HEK293 (cell line): ENCODE measurements at regions not wholly inside any gene's neighbourhood (a gene's known extent, or its start where the extent isn't known, plus 50 kb on each side); places are given as distances from the start of the nearest gene placed in this dataset.

ENCODE experiments used
- CTCF ChIA-PET: fragments of 350-600 bp; formaldehyde crosslinking; extraction: SDS; loops from one replicate; lab custom pipeline; 2021; ENCODE audit warnings: antibody characterized with exemption; lab: Yijun Ruan, JAX
- POLR2A ChIA-PET: fragments of 300-600 bp; formaldehyde crosslinking; extraction: SDS; loops from one replicate; lab custom pipeline; 2020; ENCODE audit warnings: antibody characterized with exemption, inconsistent platforms; lab: Yijun Ruan, JAX
- H3K27ac ChIP-seq: fragments of 200-500 bp; sonication (Bioruptor generic); 2 replicates; pipeline ENCODE4 v1.5.1; 2014; ENCODE audit warnings: low read depth, low read length, control low read depth, inconsistent platforms; ENCODE audit errors: extremely low read depth
- H3K36me3 ChIP-seq, 2 experiments: fragments of 200-500 bp in 1 of 2; sonication (Bioruptor generic) in 1 of 2; 1 replicate in 1 of 2; 2 replicates in 1 of 2; pipeline ENCODE4 v1.5.1; 2014 to 2017; ENCODE audit warnings: inconsistent platforms in 2 of 2, low read length in 2 of 2; ENCODE audit not compliant: control insufficient read depth in 2 of 2, insufficient read depth in 1 of 2
- H3K4me1 ChIP-seq: fragments of 200-500 bp; sonication (Bioruptor generic); 2 replicates; pipeline ENCODE4 v1.5.1; 2014; ENCODE audit warnings: mild to moderate bottlenecking, low read length, inconsistent platforms; ENCODE audit not compliant: control insufficient read depth, insufficient read depth
- H3K4me3 ChIP-seq: 2 replicates; pipeline ENCODE4 v1.5.1; 2011; ENCODE audit warnings: low read depth, mild to moderate bottlenecking, control low read depth, low read length, moderate library complexity
- H3K9me3 ChIP-seq: fragments of 200-500 bp; sonication (Bioruptor generic); 2 replicates; pipeline ENCODE4 v1.5.1; 2014; ENCODE audit warnings: low read depth, low read length, inconsistent platforms; ENCODE audit not compliant: control insufficient read depth, insufficient read depth
- GLI4 ChIP-seq: fragments of 450-650 bp; formaldehyde crosslinking; IDR thresholded peaks from 2 replicates; pipeline ENCODE4 v1.5.1; 2016; ENCODE audit warnings: missing biosample characterization, missing genetic modification characterization
- MYNN ChIP-seq: fragments of 450-650 bp; formaldehyde crosslinking; IDR thresholded peaks from 2 replicates; pipeline ENCODE4 v1.5.1; 2016; ENCODE audit warnings: missing biosample characterization, missing genetic modification characterization, borderline replicate concordance
- OSR2 ChIP-seq: fragments of 450-650 bp; formaldehyde crosslinking; IDR thresholded peaks from 2 replicates; pipeline ENCODE4 v1.5.1; 2016; ENCODE audit warnings: missing biosample characterization, missing genetic modification characterization
- REPIN1 ChIP-seq: fragments of 450-650 bp; formaldehyde crosslinking; IDR thresholded peaks from 2 replicates; pipeline ENCODE4 v1.5.1; 2017; ENCODE audit warnings: missing biosample characterization, missing genetic modification characterization, low read depth
- SCRT2 ChIP-seq: fragments of 450-650 bp; formaldehyde crosslinking; IDR thresholded peaks from 2 replicates; pipeline ENCODE4 v1.5.1; 2016; ENCODE audit warnings: missing biosample characterization, missing genetic modification characterization
- SETDB1 ChIP-seq: IDR thresholded peaks from one replicate; pipeline ENCODE4 v1.6.1; 2017; ENCODE audit warnings: mild to moderate bottlenecking, low read length, moderate library complexity, mixed read lengths; ENCODE audit not compliant: insufficient read length
- YY1 ChIP-seq: fragments of 450-650 bp; formaldehyde crosslinking; IDR thresholded peaks from 2 replicates; pipeline ENCODE4 v1.5.1; 2018; ENCODE audit warnings: missing biosample characterization, missing genetic modification characterization
- ZFP37 ChIP-seq: fragments of 450-650 bp; formaldehyde crosslinking; IDR thresholded peaks from 2 replicates; pipeline ENCODE4 v1.5.1; 2016; ENCODE audit warnings: missing biosample characterization, missing genetic modification characterization
- ZFP69B ChIP-seq: fragments of 450-650 bp; formaldehyde crosslinking; IDR thresholded peaks from 2 replicates; pipeline ENCODE4 v1.5.1; 2016; ENCODE audit warnings: missing biosample characterization, missing genetic modification characterization
- ZNF112 ChIP-seq: fragments of 450-650 bp; formaldehyde crosslinking; IDR thresholded peaks from 2 replicates; pipeline ENCODE4 v1.5.0; 2017; ENCODE audit warnings: missing biosample characterization, missing genetic modification characterization
- ZNF133 ChIP-seq: fragments of 450-650 bp; formaldehyde crosslinking; IDR thresholded peaks from 2 replicates; pipeline ENCODE4 v1.5.1; 2016; ENCODE audit warnings: missing biosample characterization, missing genetic modification characterization
- ZNF16 ChIP-seq: fragments of 450-650 bp; formaldehyde crosslinking; IDR thresholded peaks from 2 replicates; pipeline ENCODE4 v1.5.1; 2016; ENCODE audit warnings: low read depth, missing biosample characterization, missing genetic modification characterization
- ZNF174 ChIP-seq: fragments of 450-650 bp; formaldehyde crosslinking; IDR thresholded peaks from 2 replicates; pipeline ENCODE4 v1.5.0; 2017; ENCODE audit warnings: missing biosample characterization, mild to moderate bottlenecking, missing genetic modification characterization
- ZNF184 ChIP-seq: fragments of 450-650 bp; IDR thresholded peaks from 2 replicates; pipeline ENCODE4 v1.5.1; 2018; ENCODE audit warnings: missing biosample characterization, mild to moderate bottlenecking, missing genetic modification characterization
- ZNF202 ChIP-seq: fragments of 450-650 bp; formaldehyde crosslinking; IDR thresholded peaks from 2 replicates; pipeline ENCODE4 v1.5.1; 2016; ENCODE audit warnings: missing biosample characterization, missing genetic modification characterization, borderline replicate concordance
- ZNF350 ChIP-seq: fragments of 450-650 bp; formaldehyde crosslinking; IDR thresholded peaks from 2 replicates; pipeline ENCODE4 v1.5.0; 2017; ENCODE audit warnings: missing biosample characterization, mild to moderate bottlenecking, missing genetic modification characterization
- ZNF473 ChIP-seq: fragments of 450-650 bp; formaldehyde crosslinking; IDR thresholded peaks from 2 replicates; pipeline ENCODE4 v1.5.1; 2017; ENCODE audit warnings: missing biosample characterization, missing genetic modification characterization
- ZNF501 ChIP-seq: fragments of 450-650 bp; formaldehyde crosslinking; IDR thresholded peaks from 2 replicates; pipeline ENCODE4 v1.5.1; 2016; ENCODE audit warnings: missing biosample characterization, missing genetic modification characterization
- ZNF530 ChIP-seq: fragments of 450-650 bp; formaldehyde crosslinking; IDR thresholded peaks from 2 replicates; pipeline ENCODE4 v1.5.1; 2016; ENCODE audit warnings: low read depth, missing biosample characterization, missing genetic modification characterization
- ZNF544 ChIP-seq: fragments of 450-650 bp; formaldehyde crosslinking; IDR thresholded peaks from 2 replicates; pipeline ENCODE4 v1.5.0; 2017; ENCODE audit warnings: missing biosample characterization, missing genetic modification characterization
- ZNF571 ChIP-seq: fragments of 450-650 bp; formaldehyde crosslinking; IDR thresholded peaks from 2 replicates; pipeline ENCODE4 v1.5.0; 2017; ENCODE audit warnings: missing biosample characterization, missing genetic modification characterization
- ZNF580 ChIP-seq: fragments of 450-650 bp; formaldehyde crosslinking; IDR thresholded peaks from 2 replicates; pipeline ENCODE4 v1.5.1; 2016; ENCODE audit warnings: missing biosample characterization, missing genetic modification characterization
- ZNF626 ChIP-seq: fragments of 450-650 bp; sonication (Bioruptor Pico); formaldehyde crosslinking; IDR thresholded peaks from 2 replicates; pipeline ENCODE4 v1.5.1; 2018; ENCODE audit warnings: missing biosample characterization, missing genetic modification characterization, inconsistent platforms
- ZNF658 ChIP-seq: fragments of 450-650 bp; formaldehyde crosslinking; IDR thresholded peaks from 2 replicates; pipeline ENCODE4; 2016; ENCODE audit warnings: missing biosample characterization, missing genetic modification characterization
- ZNF707 ChIP-seq: fragments of 450-650 bp; formaldehyde crosslinking; IDR thresholded peaks from 2 replicates; pipeline ENCODE4 v1.5.1; 2016; ENCODE audit warnings: missing biosample characterization, missing genetic modification characterization
- ZSCAN30 ChIP-seq: fragments of 450-650 bp; IDR thresholded peaks from 2 replicates; pipeline ENCODE4 v1.5.1; 2018; ENCODE audit warnings: missing biosample characterization, mild to moderate bottlenecking, missing genetic modification characterization, moderate library complexity
- TF ChIP-seq, protein P1 (sequence below): fragments of 450-650 bp; formaldehyde crosslinking; IDR thresholded peaks from 2 replicates; pipeline ENCODE4 v1.5.1; 2017; ENCODE audit warnings: missing biosample characterization, mild to moderate bottlenecking, missing genetic modification characterization, moderate library complexity
- TF ChIP-seq, protein P2 (sequence below): fragments of 450-650 bp; formaldehyde crosslinking; conservative IDR thresholded peaks from 2 replicates; pipeline ENCODE4 v1.5.1; 2016; ENCODE audit warnings: low read depth, missing biosample characterization, missing genetic modification characterization
- TF ChIP-seq, protein P3 (sequence below): fragments of 450-650 bp; formaldehyde crosslinking; IDR thresholded peaks from 2 replicates; pipeline ENCODE4 v1.5.1; 2016; ENCODE audit warnings: missing biosample characterization, missing genetic modification characterization, low read depth

DNA sequence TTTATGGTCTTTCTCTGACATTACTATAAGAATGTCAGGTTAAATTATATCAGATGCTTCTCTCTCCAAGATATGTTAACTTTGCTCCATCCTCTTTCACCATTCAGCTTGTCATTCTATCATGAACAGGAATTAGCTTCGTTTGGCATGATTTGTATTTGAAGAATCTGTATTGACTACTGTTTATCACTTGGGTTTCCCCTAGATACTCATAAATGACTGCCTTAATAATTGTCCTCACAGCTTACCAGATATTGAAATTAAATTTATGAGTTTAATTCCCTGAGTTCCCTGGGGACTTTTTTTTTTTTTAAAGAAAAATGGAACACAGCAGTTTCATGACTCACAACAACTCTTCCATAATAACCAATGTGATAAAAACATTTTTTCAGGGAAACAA, 76.2 kb upstream of the EOLA2 start:
- ChIA-PET CTCF (no interaction called here), POLR2A (no interaction called here)
- Histone ChIP-seq H3K27ac (no peak overlapping the region), H3K36me3 (no peaks in the 10 kb centered on the region), H3K4me1 (no peaks in the 10 kb centered on the region), H3K9me3 (no peaks in the 10 kb centered on the region), H3K4me3 (no peak overlapping the region)
- no peak for TF ChIP-seq ZFP69B (tag by site-specific recombination)
- TF ChIP-seq ZNF473, result no peak
- TF ChIP-seq ZNF184 (tag by site-specific recombination), result no peak
- TF ChIP-seq ZNF174 (tag by site-specific recombination), result no peak
- no peak for TF ChIP-seq ZNF350 (tag by site-specific recombination)
- no peak for TF ChIP-seq SETDB1
- TF ChIP-seq ZSCAN30 (tag by site-specific recombination), result no peak
- no peak for TF ChIP-seq REPIN1 (tag by site-specific recombination)
- TF ChIP-seq, protein P1, sequence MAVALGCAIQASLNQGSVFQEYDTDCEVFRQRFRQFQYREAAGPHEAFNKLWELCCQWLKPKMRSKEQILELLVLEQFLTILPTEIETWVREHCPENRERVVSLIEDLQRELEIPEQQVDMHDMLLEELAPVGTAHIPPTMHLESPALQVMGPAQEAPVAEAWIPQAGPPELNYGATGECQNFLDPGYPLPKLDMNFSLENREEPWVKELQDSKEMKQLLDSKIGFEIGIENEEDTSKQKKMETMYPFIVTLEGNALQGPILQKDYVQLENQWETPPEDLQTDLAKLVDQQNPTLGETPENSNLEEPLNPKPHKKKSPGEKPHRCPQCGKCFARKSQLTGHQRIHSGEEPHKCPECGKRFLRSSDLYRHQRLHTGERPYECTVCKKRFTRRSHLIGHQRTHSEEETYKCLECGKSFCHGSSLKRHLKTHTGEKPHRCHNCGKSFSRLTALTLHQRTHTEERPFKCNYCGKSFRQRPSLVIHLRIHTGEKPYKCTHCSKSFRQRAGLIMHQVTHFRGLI, result no peak
- TF ChIP-seq, protein P2, sequence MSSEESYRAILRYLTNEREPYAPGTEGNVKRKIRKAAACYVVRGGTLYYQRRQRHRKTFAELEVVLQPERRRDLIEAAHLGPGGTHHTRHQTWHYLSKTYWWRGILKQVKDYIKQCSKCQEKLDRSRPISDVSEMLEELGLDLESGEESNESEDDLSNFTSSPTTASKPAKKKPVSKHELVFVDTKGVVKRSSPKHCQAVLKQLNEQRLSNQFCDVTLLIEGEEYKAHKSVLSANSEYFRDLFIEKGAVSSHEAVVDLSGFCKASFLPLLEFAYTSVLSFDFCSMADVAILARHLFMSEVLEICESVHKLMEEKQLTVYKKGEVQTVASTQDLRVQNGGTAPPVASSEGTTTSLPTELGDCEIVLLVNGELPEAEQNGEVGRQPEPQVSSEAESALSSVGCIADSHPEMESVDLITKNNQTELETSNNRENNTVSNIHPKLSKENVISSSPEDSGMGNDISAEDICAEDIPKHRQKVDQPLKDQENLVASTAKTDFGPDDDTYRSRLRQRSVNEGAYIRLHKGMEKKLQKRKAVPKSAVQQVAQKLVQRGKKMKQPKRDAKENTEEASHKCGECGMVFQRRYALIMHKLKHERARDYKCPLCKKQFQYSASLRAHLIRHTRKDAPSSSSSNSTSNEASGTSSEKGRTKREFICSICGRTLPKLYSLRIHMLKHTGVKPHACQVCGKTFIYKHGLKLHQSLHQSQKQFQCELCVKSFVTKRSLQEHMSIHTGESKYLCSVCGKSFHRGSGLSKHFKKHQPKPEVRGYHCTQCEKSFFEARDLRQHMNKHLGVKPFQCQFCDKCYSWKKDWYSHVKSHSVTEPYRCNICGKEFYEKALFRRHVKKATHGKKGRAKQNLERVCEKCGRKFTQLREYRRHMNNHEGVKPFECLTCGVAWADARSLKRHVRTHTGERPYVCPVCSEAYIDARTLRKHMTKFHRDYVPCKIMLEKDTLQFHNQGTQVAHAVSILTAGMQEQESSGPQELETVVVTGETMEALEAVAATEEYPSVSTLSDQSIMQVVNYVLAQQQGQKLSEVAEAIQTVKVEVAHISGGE (tag by site-specific recombination), result no peak
- no peak for TF ChIP-seq YY1 (tag by site-specific recombination)
- TF ChIP-seq ZNF16, result no peak
- TF ChIP-seq ZNF626 (tag by site-specific recombination), result no peak
- no peak for TF ChIP-seq ZNF571 (tag by site-specific recombination)
- no peak for TF ChIP-seq ZNF112 (tag by site-specific recombination)
- no peak for TF ChIP-seq SCRT2 (tag by site-specific recombination)
- TF ChIP-seq, protein P3, sequence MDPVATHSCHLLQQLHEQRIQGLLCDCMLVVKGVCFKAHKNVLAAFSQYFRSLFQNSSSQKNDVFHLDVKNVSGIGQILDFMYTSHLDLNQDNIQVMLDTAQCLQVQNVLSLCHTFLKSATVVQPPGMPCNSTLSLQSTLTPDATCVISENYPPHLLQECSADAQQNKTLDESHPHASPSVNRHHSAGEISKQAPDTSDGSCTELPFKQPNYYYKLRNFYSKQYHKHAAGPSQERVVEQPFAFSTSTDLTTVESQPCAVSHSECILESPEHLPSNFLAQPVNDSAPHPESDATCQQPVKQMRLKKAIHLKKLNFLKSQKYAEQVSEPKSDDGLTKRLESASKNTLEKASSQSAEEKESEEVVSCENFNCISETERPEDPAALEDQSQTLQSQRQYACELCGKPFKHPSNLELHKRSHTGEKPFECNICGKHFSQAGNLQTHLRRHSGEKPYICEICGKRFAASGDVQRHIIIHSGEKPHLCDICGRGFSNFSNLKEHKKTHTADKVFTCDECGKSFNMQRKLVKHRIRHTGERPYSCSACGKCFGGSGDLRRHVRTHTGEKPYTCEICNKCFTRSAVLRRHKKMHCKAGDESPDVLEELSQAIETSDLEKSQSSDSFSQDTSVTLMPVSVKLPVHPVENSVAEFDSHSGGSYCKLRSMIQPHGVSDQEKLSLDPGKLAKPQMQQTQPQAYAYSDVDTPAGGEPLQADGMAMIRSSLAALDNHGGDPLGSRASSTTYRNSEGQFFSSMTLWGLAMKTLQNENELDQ, result no peak

DNA sequence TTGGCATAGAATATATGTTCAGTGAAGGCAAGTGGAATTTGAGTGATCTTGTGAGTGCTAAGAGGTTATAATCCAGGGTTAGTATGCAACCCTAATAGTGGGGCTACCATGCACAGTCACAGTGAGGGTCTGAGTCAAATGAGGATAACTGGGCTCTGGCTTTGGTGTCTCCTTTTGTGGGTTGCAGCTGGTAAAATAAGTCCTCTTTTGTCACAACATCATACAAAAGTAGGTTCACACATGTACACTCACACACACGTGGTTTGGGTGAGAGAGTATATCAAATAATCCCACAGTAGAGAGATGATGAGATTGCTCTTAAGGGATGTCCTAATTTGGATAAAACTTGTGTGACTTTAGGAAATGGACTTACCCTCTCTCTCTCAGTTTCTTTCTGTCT, 79.6 kb upstream of the EOLA2 start:
- Histone ChIP-seq H3K27ac (no peak overlapping the region), H3K36me3 (no peaks in the 10 kb centered on the region), H3K4me1 (no peaks in the 10 kb centered on the region), H3K4me3 (no peak overlapping the region), H3K9me3 (no peaks in the 10 kb centered on the region)
- ChIA-PET CTCF (no interaction called here), POLR2A (no interaction called here)
- TF ChIP-seq ZNF580 (tag by site-specific recombination), result no peak
- no peak for TF ChIP-seq MYNN
- no peak for TF ChIP-seq ZNF707 (tag by site-specific recombination)
- no peak for TF ChIP-seq ZNF133
- no peak for TF ChIP-seq ZNF658 (tag by site-specific recombination)
- no peak for TF ChIP-seq ZNF501 (tag by site-specific recombination)
- no peak for TF ChIP-seq OSR2 (tag by site-specific recombination)
- no peak for TF ChIP-seq ZNF530 (tag by site-specific recombination)
- no peak for TF ChIP-seq ZNF544 (tag by site-specific recombination)
- TF ChIP-seq ZFP37 (tag by site-specific recombination), result no peak
- TF ChIP-seq ZNF112 (tag by site-specific recombination), result no peak
- TF ChIP-seq GLI4 (tag by site-specific recombination), result no peak
- TF ChIP-seq ZNF202 (tag by site-specific recombination), result no peak
